C4-2B (cell line): ENCODE measurements at regions not wholly inside any gene's neighbourhood (a gene's known extent, or its start where the extent isn't known, plus 50 kb on each side); places are given as distances from the start of the nearest gene placed in this dataset.

Source experiments
- H3K27ac ChIP-seq: fragments of 450-650 bp; 2 replicates; pipeline ENCODE4 v1.5.1; 2017
- ZFX ChIP-seq: fragments of 450-650 bp; IDR thresholded peaks from 2 replicates; pipeline ENCODE4 v1.6.1; 2017
- TF ChIP-seq, protein P1 (sequence below): fragments of 450-650 bp; conservative IDR thresholded peaks from 2 replicates; pipeline ENCODE4 v1.5.1; 2017; ENCODE audit warnings: mild to moderate bottlenecking

- TF ChIP-seq, protein P1, sequence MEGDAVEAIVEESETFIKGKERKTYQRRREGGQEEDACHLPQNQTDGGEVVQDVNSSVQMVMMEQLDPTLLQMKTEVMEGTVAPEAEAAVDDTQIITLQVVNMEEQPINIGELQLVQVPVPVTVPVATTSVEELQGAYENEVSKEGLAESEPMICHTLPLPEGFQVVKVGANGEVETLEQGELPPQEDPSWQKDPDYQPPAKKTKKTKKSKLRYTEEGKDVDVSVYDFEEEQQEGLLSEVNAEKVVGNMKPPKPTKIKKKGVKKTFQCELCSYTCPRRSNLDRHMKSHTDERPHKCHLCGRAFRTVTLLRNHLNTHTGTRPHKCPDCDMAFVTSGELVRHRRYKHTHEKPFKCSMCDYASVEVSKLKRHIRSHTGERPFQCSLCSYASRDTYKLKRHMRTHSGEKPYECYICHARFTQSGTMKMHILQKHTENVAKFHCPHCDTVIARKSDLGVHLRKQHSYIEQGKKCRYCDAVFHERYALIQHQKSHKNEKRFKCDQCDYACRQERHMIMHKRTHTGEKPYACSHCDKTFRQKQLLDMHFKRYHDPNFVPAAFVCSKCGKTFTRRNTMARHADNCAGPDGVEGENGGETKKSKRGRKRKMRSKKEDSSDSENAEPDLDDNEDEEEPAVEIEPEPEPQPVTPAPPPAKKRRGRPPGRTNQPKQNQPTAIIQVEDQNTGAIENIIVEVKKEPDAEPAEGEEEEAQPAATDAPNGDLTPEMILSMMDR = no peak
- no peak for TF ChIP-seq ZFX
These were observed 549.0 kb upstream of the VSTM2A start for GRCh38 chr7:53993224-53993623.

GRCh38 chr7:53996876-53997275 lies 545.3 kb upstream of the VSTM2A start:
- TF ChIP-seq, protein P1 = no peak
- no peak for TF ChIP-seq ZFX
- H3K27ac ChIP-seq = no peak overlapping the region

More at GRCh38 chr7:53993224-53993623, 549.0 kb upstream of the VSTM2A start:
- no peak overlapping the region for H3K27ac ChIP-seq

GRCh38 chr7:54014765-54015164 lies 527.4 kb upstream of the VSTM2A start:
- TF ChIP-seq ZFX = no peak
- TF ChIP-seq, protein P1 = no peak
- H3K27ac ChIP-seq = no peak overlapping the region

DNA sequence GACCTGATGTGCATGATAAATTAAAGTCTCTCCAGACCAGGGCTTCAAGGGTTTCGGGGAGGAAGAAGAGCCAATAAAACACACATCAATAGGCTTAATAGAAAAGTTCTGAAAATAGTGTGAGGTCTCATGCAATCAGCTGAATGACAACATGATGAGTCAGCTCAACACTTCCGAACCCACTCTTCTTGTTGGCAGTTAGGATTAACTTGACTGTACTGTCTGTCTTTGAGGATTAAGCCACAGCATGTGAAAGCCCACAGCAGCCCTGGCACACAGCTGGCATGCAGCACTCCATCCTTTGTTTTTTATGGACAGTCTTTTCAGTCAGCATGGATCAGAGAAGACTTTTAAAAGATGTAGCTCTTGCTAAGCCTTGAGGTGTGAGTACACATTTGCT lies 526.9 kb upstream of the VSTM2A start:
- H3K27ac ChIP-seq = no peak overlapping the region
- TF ChIP-seq, protein P1 = no peak
- no peak for TF ChIP-seq ZFX

- H3K27ac ChIP-seq = no peak overlapping the region
These were observed 504.3 kb upstream of the VSTM2A start for GRCh38 chr7:54037873-54038272.

DNA sequence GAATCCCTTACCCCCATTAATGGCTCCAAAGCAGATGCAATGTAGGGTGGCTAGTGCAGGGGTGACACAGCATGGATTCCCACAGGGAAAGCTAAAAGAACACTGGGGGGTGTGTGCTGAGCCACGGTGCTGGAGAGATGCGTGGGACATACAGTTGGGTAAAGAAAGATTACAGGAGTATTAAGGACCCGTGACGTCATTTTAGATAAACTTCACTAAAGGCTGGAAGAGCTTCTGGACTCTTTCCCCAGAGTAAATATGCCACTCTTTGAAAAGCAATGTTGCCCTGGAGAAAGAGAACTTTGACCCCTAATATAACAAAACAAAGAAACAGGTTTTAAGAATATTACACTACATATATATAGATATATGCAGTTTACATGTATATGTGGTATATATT lies 481.5 kb upstream of the VSTM2A start:
- no peak overlapping the region for H3K27ac ChIP-seq
- TF ChIP-seq, protein P1 = no peak
- no peak for TF ChIP-seq ZFX

More at GRCh38 chr7:54037873-54038272, 504.3 kb upstream of the VSTM2A start:
- TF ChIP-seq, protein P1 = no peak
- TF ChIP-seq ZFX = no peak

DNA sequence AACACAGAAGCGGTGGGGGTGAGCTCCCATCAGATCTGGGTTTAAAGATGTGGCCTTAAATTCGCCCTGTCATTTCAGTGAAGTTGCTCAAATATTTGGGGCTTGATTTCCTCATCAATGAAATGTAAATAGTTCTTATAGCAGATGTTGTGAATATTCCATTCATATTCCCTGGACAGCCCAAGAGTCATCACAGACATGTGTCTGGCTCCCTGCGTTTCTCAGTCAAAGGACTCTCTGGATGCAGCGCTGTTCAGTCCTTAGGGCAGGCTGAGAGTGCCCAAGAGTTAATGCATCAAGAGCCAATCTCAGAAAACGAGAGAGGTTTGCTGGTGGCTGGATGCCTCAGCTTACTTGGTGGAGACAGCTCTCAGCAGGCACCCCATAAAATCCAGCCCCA lies 475.5 kb upstream of the VSTM2A start:
- H3K27ac ChIP-seq = no peak overlapping the region; the same call in 1 of the 2 replicates
- no peak for TF ChIP-seq ZFX
- TF ChIP-seq, protein P1 = no peak
